ENCODE measurements at regions not wholly inside any gene's neighbourhood (a gene's known extent, or its start where the extent isn't known, plus 50 kb on each side); places are given as distances from the start of the nearest gene placed in this dataset.

DNA sequence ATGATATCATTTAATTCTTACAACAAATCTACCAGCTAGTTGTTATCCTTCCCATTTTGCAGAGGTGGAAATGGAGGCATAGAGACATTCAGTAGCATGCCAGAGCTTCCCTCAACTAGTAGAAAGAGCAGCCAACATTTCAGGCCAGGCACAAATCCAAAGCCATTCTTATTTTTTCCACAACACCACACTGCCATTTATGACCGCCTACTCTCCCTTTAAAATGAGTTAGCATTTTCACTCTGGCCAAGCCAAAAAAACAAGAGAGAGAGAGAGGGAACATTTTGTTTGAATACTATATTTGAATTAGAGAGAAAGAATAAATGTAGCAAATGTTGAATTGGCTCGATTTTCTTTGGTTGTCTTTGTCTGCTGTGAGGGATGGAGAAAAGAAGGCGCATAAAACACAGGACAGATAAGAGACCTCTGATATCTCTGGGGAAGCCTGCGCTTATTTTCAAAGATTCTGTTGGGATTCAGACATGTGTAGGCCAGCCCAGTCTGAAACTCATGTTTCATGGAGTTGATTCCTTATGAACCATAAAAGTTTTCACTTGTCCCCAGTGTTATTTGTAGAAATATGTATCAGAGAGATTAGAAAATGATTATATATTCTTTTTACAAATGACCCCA, 265.7 kb downstream of the RAB28 start:
- TF ChIP-seq EZH2 (optimal IDR thresholded peaks at IDR 0.05; ENCODE audit: low read depth, low read length) (no peak), EZH2phosphoT487 (IDR thresholded peaks at IDR 0.05; ENCODE audit: low read length) (no peak), CTCF (IDR thresholded peaks at IDR 0.05; ENCODE audit: low read length) (no peak)
- Histone ChIP-seq H3K27ac (ENCODE audit: low read length) (no peak overlapping the region), H3K9me2 (replicated peaks; ENCODE audit: insufficient read depth, low read length) (no peaks in the 10 kb centered on the region), H4K20me1 (ENCODE audit: insufficient read depth, low read length) (no peaks in the 10 kb centered on the region), H3K9ac (ENCODE audit: low read length) (no peak overlapping the region), H3K36me3 (replicated peaks; ENCODE audit: insufficient read depth, low read length) (no peaks in the 10 kb centered on the region), H3K4me1 (ENCODE audit: low read length) (no peaks in the 10 kb centered on the region), H3F3A (ENCODE audit: insufficient read depth, low read length) (no peaks in the 10 kb centered on the region), H3K9me3 (replicated peaks; ENCODE audit: insufficient read depth, low read length) (no peaks in the 10 kb centered on the region), H3K4me2 (ENCODE audit: low read depth, low read length) (no peak overlapping the region), H3K27me3 (replicated peaks; ENCODE audit: insufficient read depth, low read length) (no peaks in the 10 kb centered on the region), H3K79me2 (ENCODE audit: low read length) (no peaks in the 10 kb centered on the region), H3K4me3 (ENCODE audit: low read length) (no peak overlapping the region), H2AFZ (ENCODE audit: low read length) (no peak overlapping the region)
- no peak for DNase-seq

GRCh38 chr4:13215560-13215959, 268.6 kb downstream of the RAB28 start:
- Histone ChIP-seq H3K27me3 (replicated peaks; ENCODE audit: insufficient read depth, low read length) (no peaks in the 10 kb centered on the region), H3K4me1 (ENCODE audit: low read length) (no peaks in the 10 kb centered on the region), H3K9ac (ENCODE audit: low read length) (no peak overlapping the region)

DNA sequence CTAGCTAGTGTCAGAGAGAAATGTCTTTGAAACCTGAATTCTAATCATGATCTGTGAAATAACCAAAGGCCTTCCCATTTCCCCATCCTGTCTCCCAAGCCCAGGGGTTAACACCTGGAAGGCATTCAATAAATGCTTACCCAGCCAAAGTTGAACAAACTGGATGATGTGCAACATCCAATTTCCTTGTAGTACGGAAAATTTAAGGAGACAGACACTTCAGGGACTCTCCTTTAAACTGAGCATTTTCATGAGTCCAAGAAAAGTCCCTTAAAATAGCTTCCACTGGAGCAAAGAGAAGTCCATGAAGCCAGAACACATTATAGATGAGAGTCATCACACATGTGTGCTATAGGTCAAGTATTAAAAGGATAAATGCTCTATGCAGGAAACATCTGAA, 271.2 kb downstream of the RAB28 start:
- no peaks in the 10 kb centered on the region for H3F3A ChIP-seq (ENCODE audit: insufficient read depth, low read length)
- H2AFZ ChIP-seq (ENCODE audit: low read length) = no peak overlapping the region
- H3K9me2 ChIP-seq (replicated peaks; ENCODE audit: insufficient read depth, low read length) = no peaks in the 10 kb centered on the region
- no peaks in the 10 kb centered on the region for H3K79me2 ChIP-seq (ENCODE audit: low read length)
- no peak overlapping the region for H3K27ac ChIP-seq (ENCODE audit: low read length)
- no peak overlapping the region for H3K4me3 ChIP-seq (ENCODE audit: low read length)
- no peak for DNase-seq
- no peaks in the 10 kb centered on the region for H3K4me1 ChIP-seq (ENCODE audit: low read length)
- H3K27me3 ChIP-seq (replicated peaks; ENCODE audit: insufficient read depth, low read length) = no peaks in the 10 kb centered on the region
- TF ChIP-seq EZH2 (optimal IDR thresholded peaks at IDR 0.05; ENCODE audit: low read depth, low read length) (no peak), CTCF (IDR thresholded peaks at IDR 0.05; ENCODE audit: low read length) (no peak), EZH2phosphoT487 (IDR thresholded peaks at IDR 0.05; ENCODE audit: low read length) (no peak)
- H3K4me2 ChIP-seq (ENCODE audit: low read depth, low read length) = no peak overlapping the region
- no peaks in the 10 kb centered on the region for H3K9me3 ChIP-seq (replicated peaks; ENCODE audit: insufficient read depth, low read length)
- no peaks in the 10 kb centered on the region for H4K20me1 ChIP-seq (ENCODE audit: insufficient read depth, low read length)
- no peaks in the 10 kb centered on the region for H3K36me3 ChIP-seq (replicated peaks; ENCODE audit: insufficient read depth, low read length)
- no peak overlapping the region for H3K9ac ChIP-seq (ENCODE audit: low read length)

More at GRCh38 chr4:13215560-13215959, 268.6 kb downstream of the RAB28 start:
- H4K20me1 ChIP-seq (ENCODE audit: insufficient read depth, low read length) = no peaks in the 10 kb centered on the region
- no peak overlapping the region for H2AFZ ChIP-seq (ENCODE audit: low read length)
- H3K4me3 ChIP-seq (ENCODE audit: low read length) = no peak overlapping the region
- no peak for DNase-seq
- no peaks in the 10 kb centered on the region for H3K36me3 ChIP-seq (replicated peaks; ENCODE audit: insufficient read depth, low read length)
- TF ChIP-seq CTCF (IDR thresholded peaks at IDR 0.05; ENCODE audit: low read length) (no peak), EZH2phosphoT487 (IDR thresholded peaks at IDR 0.05; ENCODE audit: low read length) (no peak), EZH2 (optimal IDR thresholded peaks at IDR 0.05; ENCODE audit: low read depth, low read length) (no peak)
- no peak overlapping the region for H3K27ac ChIP-seq (ENCODE audit: low read length)
- H3K9me2 ChIP-seq (replicated peaks; ENCODE audit: insufficient read depth, low read length) = no peaks in the 10 kb centered on the region
- no peaks in the 10 kb centered on the region for H3F3A ChIP-seq (ENCODE audit: insufficient read depth, low read length)
- H3K4me2 ChIP-seq (ENCODE audit: low read depth, low read length) = no peak overlapping the region
- no peaks in the 10 kb centered on the region for H3K9me3 ChIP-seq (replicated peaks; ENCODE audit: insufficient read depth, low read length)
- no peaks in the 10 kb centered on the region for H3K79me2 ChIP-seq (ENCODE audit: low read length)
